ENCODE measurements at regions not wholly inside any gene's neighbourhood (a gene's known extent, or its start where the extent isn't known, plus 50 kb on each side); places are given as distances from the start of the nearest gene placed in this dataset.

DNA sequence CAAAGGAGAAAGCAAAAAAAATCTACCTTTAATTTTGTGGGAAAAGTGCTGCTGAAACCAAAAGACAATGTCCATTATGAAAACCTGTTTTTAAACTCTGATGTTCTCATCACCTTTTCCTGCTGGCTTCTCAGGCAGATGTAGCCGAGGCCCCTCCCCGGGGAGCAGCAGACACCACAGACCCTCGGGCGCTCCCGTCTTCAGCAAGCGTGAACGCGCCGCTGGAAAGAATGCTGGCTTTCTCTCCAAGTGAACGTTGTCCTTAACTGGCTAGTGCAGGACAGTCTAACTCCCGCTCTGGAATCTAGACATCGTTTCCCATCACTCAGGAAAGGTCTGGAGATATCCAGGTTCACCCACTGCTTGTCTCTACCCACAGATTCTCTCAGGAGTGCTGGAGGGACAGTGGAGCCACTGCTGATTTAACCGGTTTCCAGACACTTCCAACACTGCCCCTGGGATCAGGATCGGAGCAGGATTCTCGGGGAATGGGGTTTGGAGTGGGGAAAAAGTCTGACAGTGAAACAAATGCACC is 211.2 kb downstream of the RBFOX3 start:
- Histone ChIP-seq H4K20me1 (ENCODE audit: insufficient read depth) (no peaks in the 10 kb centered on the region), H3K4me3 (no peak overlapping the region), H3K27me3 (replicated peaks; ENCODE audit: insufficient read depth) (peaks cover 43% of the 10 kb centered on the region), H3K27ac (no peak overlapping the region), H3K4me1 (ENCODE audit: insufficient read depth) (no peaks in the 10 kb centered on the region), H3K9ac (no peak overlapping the region), H3K4me2 (ENCODE audit: unreplicated experiment) (no peak overlapping the region), H3K36me3 (ENCODE audit: low read depth) (no peaks in the 10 kb centered on the region), H3K79me2 (ENCODE audit: insufficient read depth) (no peaks in the 10 kb centered on the region), H3K9me2 (ENCODE audit: insufficient read depth) (no peaks in the 10 kb centered on the region), H3F3A (ENCODE audit: insufficient read depth) (no peaks in the 10 kb centered on the region), H3K9me3 (ENCODE audit: low read depth) (no peaks in the 10 kb centered on the region), H2AFZ (no peak overlapping the region)
- WGBS, 2 experiments (ENCODE audit: low coverage in 1 of 2, low lambda C conversion rate in 2 of 2, missing lambda C conversion rate in 2 of 2), result 12 to 21% methylated on average over 15 of the region's 15 CpGs
- in situ Hi-C loops (cut with MboI), result loop anchor here (10.0 kb wide), 1 partner anchor 305 kb away; no protein-coding TSS in a partner anchor
- TF ChIP-seq EZH2 (IDR thresholded peaks at IDR 0.05; ENCODE audit: insufficient read depth, poor library complexity, severe bottlenecking), result no peak
- TF ChIP-seq EZH2phosphoT487 (IDR thresholded peaks at IDR 0.05; ENCODE audit: insufficient read depth, low read depth), result no peak
- DNase-seq, result no peak

GRCh38 chr17:79398441-79398840 is 212.4 kb downstream of the RBFOX3 start:
- H3K4me1 ChIP-seq (ENCODE audit: insufficient read depth), result no peaks in the 10 kb centered on the region
- H3K27ac ChIP-seq, result no peak overlapping the region
- no peaks in the 10 kb centered on the region for H3K36me3 ChIP-seq (ENCODE audit: low read depth)
- no peak overlapping the region for H3K9ac ChIP-seq
- WGBS, 2 experiments (ENCODE audit: low coverage in 1 of 2, low lambda C conversion rate in 2 of 2, missing lambda C conversion rate in 2 of 2), result 67 to 74% methylated on average over 19 to 20 of the region's 20 CpGs
- H3K4me3 ChIP-seq, result no peak overlapping the region
- TF ChIP-seq EZH2phosphoT487 (IDR thresholded peaks at IDR 0.05; ENCODE audit: insufficient read depth, low read depth) (no peak), EZH2 (IDR thresholded peaks at IDR 0.05; ENCODE audit: insufficient read depth, poor library complexity, severe bottlenecking) (no peak)
- no peaks in the 10 kb centered on the region for H3K9me3 ChIP-seq (ENCODE audit: low read depth)
- no peaks in the 10 kb centered on the region for H4K20me1 ChIP-seq (ENCODE audit: insufficient read depth)
- H3K9me2 ChIP-seq (ENCODE audit: insufficient read depth), result no peaks in the 10 kb centered on the region
- no peak overlapping the region for H2AFZ ChIP-seq
- no peak overlapping the region for H3K4me2 ChIP-seq (ENCODE audit: unreplicated experiment)
- no peaks in the 10 kb centered on the region for H3F3A ChIP-seq (ENCODE audit: insufficient read depth)
- H3K27me3 ChIP-seq (replicated peaks; ENCODE audit: insufficient read depth), result peaks cover 43% of the 10 kb centered on the region
- H3K79me2 ChIP-seq (ENCODE audit: insufficient read depth), result no peaks in the 10 kb centered on the region
- DNase-seq, result no peak
- in situ Hi-C loops (cut with MboI), result loop anchor here (10.0 kb wide), 1 partner anchor 304 kb away; no protein-coding TSS in a partner anchor

- H3K4me1 ChIP-seq (ENCODE audit: insufficient read depth), result no peaks in the 10 kb centered on the region
- no peaks in the 10 kb centered on the region for H3K36me3 ChIP-seq (ENCODE audit: low read depth)
- H3K79me2 ChIP-seq (ENCODE audit: insufficient read depth), result no peaks in the 10 kb centered on the region
- no peak for TF ChIP-seq EZH2phosphoT487 (IDR thresholded peaks at IDR 0.05; ENCODE audit: insufficient read depth, low read depth)
- TF ChIP-seq EZH2 (IDR thresholded peaks at IDR 0.05; ENCODE audit: insufficient read depth, poor library complexity, severe bottlenecking), result no peak
- peaks cover 55% of the 10 kb centered on the region for H3K27me3 ChIP-seq (replicated peaks; ENCODE audit: insufficient read depth)
- no peak for DNase-seq
- H3K9me3 ChIP-seq (ENCODE audit: low read depth), result no peaks in the 10 kb centered on the region
- 58 to 71% methylated on average over 13 of the region's 13 CpGs for WGBS, 2 experiments (ENCODE audit: low coverage in 1 of 2, low lambda C conversion rate in 2 of 2, missing lambda C conversion rate in 2 of 2)
- no peak overlapping the region for H3K27ac ChIP-seq
- no peaks in the 10 kb centered on the region for H3K9me2 ChIP-seq (ENCODE audit: insufficient read depth)
- no peaks in the 10 kb centered on the region for H3F3A ChIP-seq (ENCODE audit: insufficient read depth)
- H3K9ac ChIP-seq, result no peak overlapping the region
- no peak overlapping the region for H2AFZ ChIP-seq
- no peak overlapping the region for H3K4me3 ChIP-seq
- H3K4me2 ChIP-seq (ENCODE audit: unreplicated experiment), result no peak overlapping the region
- in situ Hi-C loops (cut with MboI), result loop anchor here (10.0 kb wide), 1 partner anchor 302 kb away; no protein-coding TSS in a partner anchor
- no peaks in the 10 kb centered on the region for H4K20me1 ChIP-seq (ENCODE audit: insufficient read depth)
Observed at GRCh38 chr17:79396696-79397095, 214.2 kb downstream of the RBFOX3 start.

DNA sequence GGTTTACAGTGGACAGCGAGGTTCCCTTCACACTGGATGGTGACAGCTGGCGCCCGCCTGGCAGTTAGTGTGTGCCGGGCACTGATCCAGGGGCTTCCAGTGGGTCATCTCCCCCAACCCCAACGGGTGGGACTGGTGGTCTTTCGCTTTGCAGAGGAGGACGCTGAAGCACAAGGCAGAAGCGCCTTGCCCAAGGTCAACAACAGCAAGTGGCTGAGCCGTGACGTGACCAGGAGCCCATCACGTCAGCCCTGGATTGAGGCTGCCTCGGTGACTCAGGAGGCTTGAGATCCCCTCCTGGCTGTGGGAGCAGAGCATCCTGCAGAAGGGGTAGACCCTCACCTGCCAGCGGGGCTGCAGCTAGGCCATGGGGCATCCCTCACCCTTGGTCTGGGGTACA is 215.3 kb downstream of the RBFOX3 start:
- no peak overlapping the region for H3K9ac ChIP-seq
- DNase-seq, result no peak
- no peak overlapping the region for H2AFZ ChIP-seq
- H3K36me3 ChIP-seq (ENCODE audit: low read depth), result no peaks in the 10 kb centered on the region
- H3K4me3 ChIP-seq, result no peak overlapping the region
- H3K4me2 ChIP-seq (ENCODE audit: unreplicated experiment), result no peak overlapping the region
- H3K79me2 ChIP-seq (ENCODE audit: insufficient read depth), result no peaks in the 10 kb centered on the region
- no peaks in the 10 kb centered on the region for H3F3A ChIP-seq (ENCODE audit: insufficient read depth)
- no peaks in the 10 kb centered on the region for H3K9me3 ChIP-seq (ENCODE audit: low read depth)
- H4K20me1 ChIP-seq (ENCODE audit: insufficient read depth), result no peaks in the 10 kb centered on the region
- WGBS, 2 experiments (ENCODE audit: low coverage in 1 of 2, low lambda C conversion rate in 2 of 2, missing lambda C conversion rate in 2 of 2), result 45 to 56% methylated on average over 13 of the region's 13 CpGs
- no peak overlapping the region for H3K27ac ChIP-seq
- TF ChIP-seq EZH2 (IDR thresholded peaks at IDR 0.05; ENCODE audit: insufficient read depth, poor library complexity, severe bottlenecking) (no peak), EZH2phosphoT487 (IDR thresholded peaks at IDR 0.05; ENCODE audit: insufficient read depth, low read depth) (no peak)
- peaks cover 52% of the 10 kb centered on the region for H3K27me3 ChIP-seq (replicated peaks; ENCODE audit: insufficient read depth)
- in situ Hi-C loops (cut with MboI), result loop anchor here (10.0 kb wide), 1 partner anchor 301 kb away; no protein-coding TSS in a partner anchor
- no peaks in the 10 kb centered on the region for H3K4me1 ChIP-seq (ENCODE audit: insufficient read depth)
- H3K9me2 ChIP-seq (ENCODE audit: insufficient read depth), result no peaks in the 10 kb centered on the region

All from GM23248 (cell line).